GM12878 (cell line): ENCODE measurements at regions not wholly inside any gene's neighbourhood (a gene's known extent, or its start where the extent isn't known, plus 50 kb on each side); places are given as distances from the start of the nearest gene placed in this dataset.

Experiments
- ATAC-seq: fragments of 200-7000 bp; cut with Tn5 transposase; 3 replicates; pipeline ENCODE4 v1.9.1; 2020; ENCODE audit warnings: mild to moderate bottlenecking, moderate library complexity
- BruUV-seq: library from RNA; stranded (reverse); fragments of 400-500 nt; replicated peaks from 2 replicates; lab custom pipeline; 2021; lab: Mats Ljungman, UMichigan
- CTCF ChIA-PET: fragments of 300-600 bp; sonication (Branson Sonifier 250); formaldehyde crosslinking; extraction: SDS; loops from one replicate; lab custom pipeline; 2021; ENCODE audit warnings: inconsistent platforms; lab: Yijun Ruan, JAX
- POLR2A ChIA-PET: fragments of 350-600 bp; formaldehyde crosslinking; extraction: SDS; loops from one replicate; lab custom pipeline; 2021; ENCODE audit warnings: inconsistent platforms; lab: Charles Lee
- RAD21 ChIA-PET: fragments of 300-600 bp; sonication (Branson Sonifier 250); formaldehyde crosslinking; loops from one replicate; lab custom pipeline; 2023; ENCODE audit warnings: antibody characterized with exemption; ENCODE audit not compliant: unreplicated experiment; lab: Charles Lee
- SMC1A ChIA-PET: fragments of 300-600 bp; sonication (Branson Sonifier 250); formaldehyde crosslinking; loops from one replicate; lab custom pipeline; 2023; ENCODE audit not compliant: unreplicated experiment, uncharacterized antibody; lab: Charles Lee
- DNase-seq: peaks from one replicate; pipeline ENCODE4 v3.0.0-alpha.2; 2011; ENCODE audit warnings: low read depth, low spot score
- FAIRE-seq: peaks from 3 replicates; lab custom pipeline; 2011; peaks lifted over from hg19 to GRCh38; lab: Jason Lieb, UNC
- H2AFZ ChIP-seq: 2 replicates; pipeline ENCODE4 v1.6.0; 2011; ENCODE audit warnings: low read depth, low read length, control low read depth; ENCODE audit not compliant: control insufficient read depth
- H3K27ac ChIP-seq: 2 replicates; pipeline ENCODE4 v1.5.1; 2011; ENCODE audit warnings: control low read depth; ENCODE audit not compliant: control insufficient read depth, insufficient read depth
- H3K27me3 ChIP-seq, 2 experiments: replicated peaks in 1 of 2; 2 replicates each; pipeline versions ENCODE4 v1.6.0 to v1.6.1; 2011; ENCODE audit warnings: low read length in 1 of 2; ENCODE audit not compliant: control insufficient read depth in 2 of 2, insufficient read depth in 2 of 2
- H3K36me3 ChIP-seq, 2 experiments: 2 replicates each; pipeline ENCODE4 v1.5.1; 2011; ENCODE audit warnings: low read length in 1 of 2; ENCODE audit not compliant: control insufficient read depth in 2 of 2, insufficient read depth in 2 of 2
- H3K4me1 ChIP-seq: 2 replicates; pipeline ENCODE4 v1.6.1; 2011; ENCODE audit warnings: mild to moderate bottlenecking, low read length, moderate library complexity, mixed read lengths; ENCODE audit not compliant: control insufficient read depth, insufficient read depth
- H3K4me2 ChIP-seq: 2 replicates; pipeline ENCODE4 v1.6.0; 2011; ENCODE audit warnings: control low read depth; ENCODE audit not compliant: control insufficient read depth, insufficient read depth
- H3K4me3 ChIP-seq: fragments of 200-600 bp; sonication (generic); 2 replicates; pipeline ENCODE4 v1.5.1; 2016
- H3K79me2 ChIP-seq: 2 replicates; pipeline ENCODE4 v1.6.0; 2011; ENCODE audit warnings: low read length; ENCODE audit not compliant: control insufficient read depth, insufficient read depth
- H3K9ac ChIP-seq: 2 replicates; pipeline ENCODE4 v1.8.0; 2011; ENCODE audit warnings: low read length, control low read depth, mixed read lengths; ENCODE audit not compliant: control insufficient read depth, insufficient read depth
- H3K9me3 ChIP-seq: replicated peaks from 3 replicates; pipeline ENCODE4 v1.5.1; 2011; ENCODE audit warnings: mild to moderate bottlenecking, low read length; ENCODE audit not compliant: control insufficient read depth, insufficient read depth
- H4K20me1 ChIP-seq: 2 replicates; pipeline ENCODE4 v1.6.0; 2011; ENCODE audit not compliant: control insufficient read depth, insufficient read depth
- CHD2 ChIP-seq: IDR thresholded peaks from 2 replicates; pipeline ENCODE4 v1.6.1; 2011; ENCODE audit warnings: low read depth, low read length, improper control_type of control experiment, borderline replicate concordance
- HCFC1 ChIP-seq: fragments of 150-350 bp; IDR thresholded peaks from 2 replicates; pipeline ENCODE4 v1.6.1; 2014; ENCODE audit warnings: low read length
- IRF4 ChIP-seq: IDR thresholded peaks from 2 replicates; pipeline ENCODE4 v1.6.1; 2011; ENCODE audit warnings: low read depth, low read length
- MTA3 ChIP-seq: IDR thresholded peaks from 2 replicates; pipeline ENCODE4 v1.6.1; 2012; ENCODE audit warnings: low read length, inconsistent platforms, borderline replicate concordance
- PRDM15 ChIP-seq: fragments of 450-650 bp; formaldehyde crosslinking; IDR thresholded peaks from 2 replicates; pipeline ENCODE4 v1.4.0; 2020; ENCODE audit warnings: mild to moderate bottlenecking, moderate library complexity
- ZBED1 ChIP-seq: IDR thresholded peaks from 2 replicates; pipeline ENCODE4 v1.6.1; 2016; ENCODE audit warnings: borderline replicate concordance
- WGBS: methylation state at CpG from one replicate; pipeline ENCODE4 v1.1.6; 2016; ENCODE audit warnings: low lambda C conversion rate; ENCODE audit not compliant: insufficient replicate concordance, insufficient coverage; ENCODE audit errors: missing lambda C conversion rate; 5-methylcytosine and 5-hydroxymethylcytosine counted together
- in situ Hi-C: fragments of 300-500 bp; cut with MboI; formaldehyde crosslinking; loops from 9 replicates; pipeline ENCODE4 v1.14.3; 2018; ENCODE audit warnings: mixed read lengths
- intact Hi-C: fragments of 100-400 bp; cut with micrococcal nuclease; formaldehyde crosslinking; loops from one replicate; pipeline ENCODE4 v1.14.2; 2022; ENCODE audit not compliant: unreplicated experiment

DNA sequence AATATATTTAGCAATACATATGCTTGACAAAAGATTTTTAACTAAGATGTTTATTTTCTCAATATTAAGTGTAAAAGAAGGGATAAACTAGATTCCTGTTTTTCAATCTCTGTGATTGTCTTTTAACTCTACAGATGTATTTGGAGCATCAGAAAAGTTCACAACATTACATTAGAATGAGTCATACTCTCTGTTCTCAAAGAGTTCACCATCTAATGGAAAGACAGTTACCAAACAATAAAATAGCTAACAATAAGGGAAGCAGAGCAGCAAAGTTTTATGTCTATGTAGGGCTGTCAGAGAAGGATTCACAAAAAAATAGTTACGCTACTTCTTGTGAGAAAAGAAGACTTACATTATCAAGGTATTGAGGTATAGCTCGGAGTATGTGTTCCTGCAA lies 109.2 kb upstream of the MAP2 start:
- H3K9me3 ChIP-seq = no peaks in the 10 kb centered on the region
- H3K4me3 ChIP-seq = no peak overlapping the region
- 42% methylated on average over 2 of the region's 2 CpGs for WGBS
- H3K4me2 ChIP-seq = no peak overlapping the region
- ChIA-PET POLR2A (no interaction called here), CTCF (no interaction called here), RAD21 (no interaction called here), SMC1A (no interaction called here)
- no peaks in the 10 kb centered on the region for H3K79me2 ChIP-seq
- no peaks in the 10 kb centered on the region for H3K4me1 ChIP-seq
- no peak for TF ChIP-seq PRDM15 (CRISPR knock-in tag)
- no peak for TF ChIP-seq CHD2
- TF ChIP-seq HCFC1 = no peak
- no peak for TF ChIP-seq ZBED1
- no peak for TF ChIP-seq MTA3
- no peak for TF ChIP-seq IRF4
- in situ Hi-C loops (no loop called here), intact Hi-C loops (no loop called here)
- H2AFZ ChIP-seq = no peak overlapping the region
- FAIRE-seq (no peak), ATAC-seq (no peak), DNase-seq (no peak)
- BruUV-seq = no TSS peak
- H3K27me3 ChIP-seq = no peaks in the 10 kb centered on the region
- no peaks in the 10 kb centered on the region for H3K36me3 ChIP-seq
- no peaks in the 10 kb centered on the region for H4K20me1 ChIP-seq
- no peak overlapping the region for H3K9ac ChIP-seq
- no peak overlapping the region for H3K27ac ChIP-seq
